IMR-90 (cell line): ENCODE measurements at regions not wholly inside any gene's neighbourhood (a gene's known extent, or its start where the extent isn't known, plus 50 kb on each side); places are given as distances from the start of the nearest gene placed in this dataset.

Experiments
- MAZ ChIP-seq: IDR thresholded peaks from 2 replicates; pipeline ENCODE4 v1.6.1; 2012; ENCODE audit warnings: low read depth, mild to moderate bottlenecking, low read length, improper control_type of control experiment, moderate library complexity, borderline replicate concordance
- POLR2A ChIP-seq: IDR thresholded peaks from 2 replicates; pipeline ENCODE4 v1.6.1; 2012; ENCODE audit warnings: mild to moderate bottlenecking, low read depth, low read length
- RCOR1 ChIP-seq: IDR thresholded peaks from 2 replicates; pipeline ENCODE4 v1.6.1; 2012; ENCODE audit warnings: mild to moderate bottlenecking, low read length, improper control_type of control experiment; ENCODE audit not compliant: insufficient replicate concordance
- RFX5 ChIP-seq: IDR thresholded peaks from 2 replicates; pipeline ENCODE4 v1.8.0; 2012; ENCODE audit warnings: low read depth, mild to moderate bottlenecking, low read length, moderate library complexity
- SMC3 ChIP-seq: fragments of 150-350 bp; IDR thresholded peaks from 2 replicates; pipeline ENCODE4 v1.6.1; 2016; ENCODE audit warnings: low read depth, mild to moderate bottlenecking, antibody characterized with exemption, low read length, moderate library complexity
- TF ChIP-seq, protein P1 (sequence below): conservative IDR thresholded peaks from 2 replicates; pipeline ENCODE4 v1.5.1; 2012; ENCODE audit warnings: mild to moderate bottlenecking, low read depth, low read length, improper control_type of control experiment
- TF ChIP-seq, protein P2 (sequence below): fragments of 150-350 bp; IDR thresholded peaks from 2 replicates; pipeline ENCODE4 v1.6.1; 2017; ENCODE audit warnings: mild to moderate bottlenecking, antibody characterized with exemption, low read length, low read depth

DNA sequence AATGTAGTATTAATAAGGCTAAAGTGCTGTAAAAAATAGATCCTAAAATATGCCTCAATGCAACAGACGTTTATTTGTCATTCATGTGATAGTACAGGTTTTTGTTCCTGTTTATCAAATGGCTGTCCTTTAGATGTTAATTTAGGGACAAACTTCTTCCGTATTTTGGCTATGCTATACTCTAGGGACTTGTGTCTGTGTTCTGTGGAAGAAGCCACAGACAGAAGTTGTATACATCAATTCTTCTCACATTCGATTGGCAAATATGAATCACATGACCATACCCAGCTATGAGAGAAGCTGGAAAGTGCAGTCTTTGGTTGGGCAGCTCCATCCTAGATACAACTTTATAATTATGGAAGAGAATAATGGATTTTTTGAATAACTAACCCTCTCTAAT, 232.7 kb upstream of the SNX7 start:
- TF ChIP-seq, protein P1, sequence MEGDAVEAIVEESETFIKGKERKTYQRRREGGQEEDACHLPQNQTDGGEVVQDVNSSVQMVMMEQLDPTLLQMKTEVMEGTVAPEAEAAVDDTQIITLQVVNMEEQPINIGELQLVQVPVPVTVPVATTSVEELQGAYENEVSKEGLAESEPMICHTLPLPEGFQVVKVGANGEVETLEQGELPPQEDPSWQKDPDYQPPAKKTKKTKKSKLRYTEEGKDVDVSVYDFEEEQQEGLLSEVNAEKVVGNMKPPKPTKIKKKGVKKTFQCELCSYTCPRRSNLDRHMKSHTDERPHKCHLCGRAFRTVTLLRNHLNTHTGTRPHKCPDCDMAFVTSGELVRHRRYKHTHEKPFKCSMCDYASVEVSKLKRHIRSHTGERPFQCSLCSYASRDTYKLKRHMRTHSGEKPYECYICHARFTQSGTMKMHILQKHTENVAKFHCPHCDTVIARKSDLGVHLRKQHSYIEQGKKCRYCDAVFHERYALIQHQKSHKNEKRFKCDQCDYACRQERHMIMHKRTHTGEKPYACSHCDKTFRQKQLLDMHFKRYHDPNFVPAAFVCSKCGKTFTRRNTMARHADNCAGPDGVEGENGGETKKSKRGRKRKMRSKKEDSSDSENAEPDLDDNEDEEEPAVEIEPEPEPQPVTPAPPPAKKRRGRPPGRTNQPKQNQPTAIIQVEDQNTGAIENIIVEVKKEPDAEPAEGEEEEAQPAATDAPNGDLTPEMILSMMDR, result no peak
- TF ChIP-seq MAZ (no peak), SMC3 (no peak), RFX5 (no peak), POLR2A (no peak), RCOR1 (no peak)
- TF ChIP-seq, protein P2, sequence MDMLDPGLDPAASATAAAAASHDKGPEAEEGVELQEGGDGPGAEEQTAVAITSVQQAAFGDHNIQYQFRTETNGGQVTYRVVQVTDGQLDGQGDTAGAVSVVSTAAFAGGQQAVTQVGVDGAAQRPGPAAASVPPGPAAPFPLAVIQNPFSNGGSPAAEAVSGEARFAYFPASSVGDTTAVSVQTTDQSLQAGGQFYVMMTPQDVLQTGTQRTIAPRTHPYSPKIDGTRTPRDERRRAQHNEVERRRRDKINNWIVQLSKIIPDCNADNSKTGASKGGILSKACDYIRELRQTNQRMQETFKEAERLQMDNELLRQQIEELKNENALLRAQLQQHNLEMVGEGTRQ, result no peak
